Heart left ventricle (tissue), 13 donors: ENCODE measurements at regions not wholly inside any gene's neighbourhood (a gene's known extent, or its start where the extent isn't known, plus 50 kb on each side); places are given as distances from the start of the nearest gene placed in this dataset.

Experiments
- POLR2A ChIP-seq, 2 donors: fragments of 450-650 bp; IDR thresholded peaks; one replicate each; pipeline ENCODE4 v1.6.1; 2017; ENCODE audit warnings: antibody characterized with exemption in 2 of 2, mild to moderate bottlenecking in 2 of 2, moderate library complexity in 2 of 2
- TF ChIP-seq, protein P1 (sequence below), 12 donors: fragments of 200-600 bp; sonication (generic) in 4 of 12; IDR thresholded peaks; one replicate each; pipeline versions ENCODE4 v1.5.0 to v1.8.0; 2018 to 2022; ENCODE audit warnings: antibody characterized with exemption in 12 of 12, mild to moderate bottlenecking in 5 of 12
- donor health status: ischemic (EF 13 %, LVEDD 7.1; RV severe dilation, severe dysfunction).
- donor health status: DM: no; HTN: yes; CAD: no.
- donor health status: DM: no; HTN: no; CAD: no.
- donor health status: ischemic (EF 25% LVEDD 6.9; RV normal size, moderate dysfunction).
- donor health status: ischemic (EF 25% LVEDD 5.7; RV mildly dilated, moderate dysfunction).
- donor health status: ischemic (EF 35%, LVEDD 5.7; RV mildly dilated, moderate dysfunction).
- donor health status: nonischemic (EF 11% LVEDD 7.7; RV severe dilation, severe dysfunction).
- donor health status: DM: yes; HTN: yes; CAD: no.
- donor health status: PGD.
- donor health status: ischemic (EF 29% LVEDD 5.4; RV normal size, mild dysfunction).
- donor health status: nonischemic (EF 23%, LVEDD 6.1; RV moderate dilation, normal function).

DNA sequence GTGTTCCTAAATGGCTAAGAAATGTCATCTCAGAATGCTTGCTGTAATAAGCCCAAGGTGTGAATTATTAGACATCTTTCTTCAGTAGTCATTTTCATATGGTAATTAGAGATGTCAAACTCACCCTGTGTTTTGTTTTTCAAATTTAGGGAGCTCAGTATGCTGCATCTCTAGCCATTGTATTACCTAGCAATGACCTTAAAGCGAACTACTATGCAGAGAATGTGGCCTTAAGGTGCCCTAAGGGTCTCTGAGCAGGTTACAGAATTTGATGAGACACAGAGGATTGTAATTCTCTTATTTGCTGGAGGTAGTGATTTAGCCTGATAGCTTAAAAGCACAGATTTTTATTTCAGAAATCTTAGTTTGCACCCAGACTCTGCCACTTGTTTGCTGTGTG lies 1052.6 kb upstream of the DDX18 start:
- TF ChIP-seq, protein P1, sequence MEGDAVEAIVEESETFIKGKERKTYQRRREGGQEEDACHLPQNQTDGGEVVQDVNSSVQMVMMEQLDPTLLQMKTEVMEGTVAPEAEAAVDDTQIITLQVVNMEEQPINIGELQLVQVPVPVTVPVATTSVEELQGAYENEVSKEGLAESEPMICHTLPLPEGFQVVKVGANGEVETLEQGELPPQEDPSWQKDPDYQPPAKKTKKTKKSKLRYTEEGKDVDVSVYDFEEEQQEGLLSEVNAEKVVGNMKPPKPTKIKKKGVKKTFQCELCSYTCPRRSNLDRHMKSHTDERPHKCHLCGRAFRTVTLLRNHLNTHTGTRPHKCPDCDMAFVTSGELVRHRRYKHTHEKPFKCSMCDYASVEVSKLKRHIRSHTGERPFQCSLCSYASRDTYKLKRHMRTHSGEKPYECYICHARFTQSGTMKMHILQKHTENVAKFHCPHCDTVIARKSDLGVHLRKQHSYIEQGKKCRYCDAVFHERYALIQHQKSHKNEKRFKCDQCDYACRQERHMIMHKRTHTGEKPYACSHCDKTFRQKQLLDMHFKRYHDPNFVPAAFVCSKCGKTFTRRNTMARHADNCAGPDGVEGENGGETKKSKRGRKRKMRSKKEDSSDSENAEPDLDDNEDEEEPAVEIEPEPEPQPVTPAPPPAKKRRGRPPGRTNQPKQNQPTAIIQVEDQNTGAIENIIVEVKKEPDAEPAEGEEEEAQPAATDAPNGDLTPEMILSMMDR (IDR thresholded peaks at IDR 0.05) = no peak
- TF ChIP-seq POLR2A (IDR thresholded peaks at IDR 0.05) = no peak
